Common myeloid progenitor, CD34-positive (primary cell): ENCODE measurements at regions not wholly inside any gene's neighbourhood (a gene's known extent, or its start where the extent isn't known, plus 50 kb on each side); places are given as distances from the start of the nearest gene placed in this dataset.
A peak's percentile ranks its signal among the peaks of the same experiment; 100 is the strongest.

Experiments
- CTCF ChIA-PET: fragments of 350-600 bp; sonication (Branson Sonifier 250); formaldehyde crosslinking; loops from one replicate; lab custom pipeline; 2021; ENCODE audit warnings: antibody characterized with exemption; lab: Charles Lee
- POLR2A ChIA-PET: fragments of 350-600 bp; sonication (Branson Sonifier 250); formaldehyde crosslinking; loops from one replicate; lab custom pipeline; 2021; ENCODE audit warnings: antibody characterized with exemption; lab: Charles Lee
- DNase-seq, 3 donors: peaks; one replicate each; pipeline versions ENCODE4 v3.0.0 to v3.0.0-alpha.2; 2013
- H3K27ac ChIP-seq, 2 experiments: 1 replicate in 1 of 2; 2 replicates in 1 of 2; pipeline ENCODE4 v1.7.0; 2013; ENCODE audit warnings: inconsistent platforms in 2 of 2, low read length in 2 of 2, mild to moderate bottlenecking in 2 of 2, low read depth in 1 of 2, moderate library complexity in 1 of 2; ENCODE audit not compliant: severe bottlenecking in 2 of 2, insufficient read depth in 1 of 2, poor library complexity in 1 of 2
- H3K27me3 ChIP-seq, 5 experiments: replicated peaks in 2 of 5; 1 replicate in 3 of 5; 2 replicates in 2 of 5; pipeline versions ENCODE4 v1.6.1 to v1.7.0; 2013; ENCODE audit warnings: low read length in 4 of 5, mild to moderate bottlenecking in 2 of 5, moderate library complexity in 2 of 5, inconsistent platforms in 1 of 5; ENCODE audit not compliant: insufficient read depth in 5 of 5, control insufficient read depth in 4 of 5
- H3K36me3 ChIP-seq, 4 experiments: 1 replicate in 2 of 4; 2 replicates in 2 of 4; pipeline versions ENCODE4 v1.6.1 to v1.7.0; 2013; ENCODE audit warnings: low read length in 3 of 4, control low read depth in 1 of 4, mild to moderate bottlenecking in 1 of 4; ENCODE audit not compliant: control insufficient read depth in 4 of 4, insufficient read depth in 4 of 4
- H3K4me1 ChIP-seq, 4 experiments: 1 replicate in 3 of 4; 2 replicates in 1 of 4; pipeline versions ENCODE4 v1.6.1 to v1.7.1; 2013; ENCODE audit warnings: low read length in 3 of 4, mild to moderate bottlenecking in 3 of 4, control low read depth in 1 of 4, inconsistent platforms in 1 of 4, moderate library complexity in 1 of 4; ENCODE audit not compliant: control insufficient read depth in 4 of 4, insufficient read depth in 4 of 4; ENCODE audit errors: control extremely low read depth in 1 of 4
- H3K4me3 ChIP-seq, 7 experiments: 1 replicate in 4 of 7; 2 replicates in 3 of 7; pipeline versions ENCODE4 v1.5.1 to v1.7.0; 2013; ENCODE audit warnings: mild to moderate bottlenecking in 7 of 7, low read length in 6 of 7, moderate library complexity in 6 of 7, inconsistent platforms in 2 of 7, low read depth in 2 of 7, control low read depth in 1 of 7; ENCODE audit not compliant: insufficient read depth in 4 of 7, control insufficient read depth in 1 of 7; ENCODE audit errors: extremely low read depth in 1 of 7
- H3K9me3 ChIP-seq, 5 experiments: 1 replicate in 4 of 5; 2 replicates in 1 of 5; pipeline versions ENCODE4 v1.6.1 to v1.7.1; 2013; ENCODE audit warnings: low read length in 4 of 5, mild to moderate bottlenecking in 2 of 5, inconsistent platforms in 1 of 5, low read depth in 1 of 5, moderate library complexity in 1 of 5; ENCODE audit not compliant: control insufficient read depth in 4 of 5, insufficient read depth in 2 of 5; ENCODE audit errors: control extremely low read depth in 1 of 5
- WGBS: methylation state at CpG from one replicate; pipeline ENCODE4 v1.1.5; 2013; ENCODE audit not compliant: insufficient coverage; 5-methylcytosine and 5-hydroxymethylcytosine counted together

DNA sequence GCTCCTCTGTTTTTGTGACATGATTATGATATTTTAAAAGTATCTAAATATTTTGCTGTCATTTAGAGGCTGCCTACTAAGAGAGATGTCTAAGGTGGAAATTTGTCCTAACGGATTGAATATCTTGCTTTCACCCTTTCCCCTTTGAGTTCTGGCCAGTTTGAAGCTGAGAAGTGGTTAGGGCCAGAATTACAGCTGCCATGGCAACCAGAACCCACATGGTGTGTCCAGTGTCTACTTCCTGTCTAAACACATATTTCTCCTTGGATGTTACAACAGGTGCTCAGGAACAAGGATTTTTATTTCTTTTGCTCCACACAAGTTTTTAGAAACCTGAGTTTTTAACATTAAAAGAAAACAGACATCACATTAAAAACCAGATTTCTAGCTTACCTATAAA, 335.1 kb upstream of the OR4E1 start:
- no peak overlapping the region for H3K4me3 ChIP-seq
- no peaks in the 10 kb centered on the region for H3K27me3 ChIP-seq
- no peak overlapping the region for H3K27ac ChIP-seq
- 100% methylated on average over 1 of the region's 1 CpG for WGBS
- CTCF ChIA-PET: interaction anchor here (0.8 to 2.2 kb wide), 4 partner anchors 12 to 114 kb away, joined by 3 to 9 read pairs (median 6); no protein-coding TSS in a partner anchor
- peaks cover 0 to 3% (median 0%) of the 10 kb centered on the region in 4 experiments for H3K4me1 ChIP-seq
- no peaks in the 10 kb centered on the region for H3K36me3 ChIP-seq
- peaks cover 0 to 5% (median 0%) of the 10 kb centered on the region in 5 experiments for H3K9me3 ChIP-seq
- POLR2A ChIA-PET: interaction anchor here (0.6 kb wide), 1 partner anchor 30 kb away, joined by 3 read pairs; no protein-coding TSS in a partner anchor
- no peak for DNase-seq

DNA sequence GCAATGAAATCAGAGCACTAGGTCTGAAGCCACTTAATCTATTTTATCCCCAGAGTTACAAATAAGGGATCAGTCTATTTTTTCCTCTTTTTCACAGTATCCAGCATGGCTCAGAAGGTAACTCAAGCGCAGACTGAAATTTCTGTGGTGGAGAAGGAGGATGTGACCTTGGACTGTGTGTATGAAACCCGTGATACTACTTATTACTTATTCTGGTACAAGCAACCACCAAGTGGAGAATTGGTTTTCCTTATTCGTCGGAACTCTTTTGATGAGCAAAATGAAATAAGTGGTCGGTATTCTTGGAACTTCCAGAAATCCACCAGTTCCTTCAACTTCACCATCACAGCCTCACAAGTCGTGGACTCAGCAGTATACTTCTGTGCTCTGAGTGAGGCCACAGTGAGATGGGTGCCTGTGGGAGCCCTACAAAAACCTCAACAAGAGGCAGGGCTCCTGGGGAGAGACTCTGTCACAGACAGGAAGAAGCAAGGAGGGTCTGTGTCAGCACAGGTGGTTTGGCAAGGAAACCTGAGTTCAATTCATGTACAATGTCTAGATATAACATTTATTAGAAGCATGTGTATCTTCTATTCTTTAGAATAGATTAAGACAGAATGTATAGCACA, 334.3 kb upstream of the OR4E1 start:
- Histone ChIP-seq H3K27me3 (no peaks in the 10 kb centered on the region), H3K4me1 (peaks cover 0 to 3% (median 0%) of the 10 kb centered on the region in 4 experiments), H3K9me3 (peaks cover 0 to 5% (median 0%) of the 10 kb centered on the region in 5 experiments), H3K27ac (no peak overlapping the region), H3K4me3 (no peak overlapping the region), H3K36me3 (no peaks in the 10 kb centered on the region)
- ChIA-PET CTCF (interaction anchor here (1.0 kb wide), 3 partner anchors 13 to 94 kb away, joined by 3 read pairs; no protein-coding TSS in a partner anchor), POLR2A (no interaction called here)
- WGBS: 100% methylated on average over 4 of the region's 6 CpGs
- DNase-seq: no peak

DNA sequence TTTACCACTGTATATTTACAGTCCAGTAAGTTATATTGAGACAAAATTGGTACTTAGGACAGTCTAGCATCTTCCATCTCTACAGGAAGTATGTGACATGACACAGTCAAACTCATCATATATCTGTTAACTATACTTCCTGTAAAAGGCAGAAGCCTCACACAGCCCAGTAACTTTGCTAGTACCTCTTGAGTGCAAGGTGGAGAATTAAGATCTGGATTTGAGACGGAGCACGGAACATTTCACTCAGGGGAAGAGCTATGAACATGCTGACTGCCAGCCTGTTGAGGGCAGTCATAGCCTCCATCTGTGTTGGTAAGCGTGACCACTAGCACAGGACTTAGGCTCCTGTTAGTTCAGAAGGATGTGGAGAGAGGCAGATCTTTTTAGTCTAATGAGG, 333.7 kb upstream of the OR4E1 start:
- no peak for DNase-seq
- H3K4me1 ChIP-seq: peaks cover 0 to 3% (median 1%) of the 10 kb centered on the region in 4 experiments
- WGBS: 100% methylated on average over 3 of the region's 3 CpGs
- H3K36me3 ChIP-seq: no peaks in the 10 kb centered on the region
- H3K27ac ChIP-seq: no peak overlapping the region
- H3K9me3 ChIP-seq: peaks cover 0 to 5% (median 0%) of the 10 kb centered on the region in 5 experiments
- no peak overlapping the region for H3K4me3 ChIP-seq
- ChIA-PET POLR2A (interaction anchor here (0.6 kb wide), 1 partner anchor 7 kb away, joined by 4 read pairs; no protein-coding TSS in a partner anchor), CTCF (interaction anchor here (1.0 kb wide), 2 partner anchors 77 to 94 kb away, joined by 3 read pairs; no protein-coding TSS in a partner anchor)
- H3K27me3 ChIP-seq: no peaks in the 10 kb centered on the region

DNA sequence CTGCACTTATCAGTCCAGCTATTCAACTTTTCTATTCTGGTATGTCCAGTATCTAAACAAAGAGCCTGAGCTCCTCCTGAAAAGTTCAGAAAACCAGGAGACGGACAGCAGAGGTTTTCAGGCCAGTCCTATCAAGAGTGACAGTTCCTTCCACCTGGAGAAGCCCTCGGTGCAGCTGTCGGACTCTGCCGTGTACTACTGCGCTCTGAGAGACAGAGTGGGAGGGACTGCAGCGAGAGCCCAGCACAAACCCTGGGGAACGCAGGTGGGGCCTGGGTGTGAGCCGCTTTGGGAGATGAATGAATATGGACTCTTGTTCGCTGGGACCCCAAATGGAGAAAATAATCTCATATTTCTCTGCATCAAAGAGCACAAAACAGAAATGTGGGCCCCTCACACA, 329.8 kb upstream of the OR4E1 start:
- POLR2A ChIA-PET: no interaction called here

DNA sequence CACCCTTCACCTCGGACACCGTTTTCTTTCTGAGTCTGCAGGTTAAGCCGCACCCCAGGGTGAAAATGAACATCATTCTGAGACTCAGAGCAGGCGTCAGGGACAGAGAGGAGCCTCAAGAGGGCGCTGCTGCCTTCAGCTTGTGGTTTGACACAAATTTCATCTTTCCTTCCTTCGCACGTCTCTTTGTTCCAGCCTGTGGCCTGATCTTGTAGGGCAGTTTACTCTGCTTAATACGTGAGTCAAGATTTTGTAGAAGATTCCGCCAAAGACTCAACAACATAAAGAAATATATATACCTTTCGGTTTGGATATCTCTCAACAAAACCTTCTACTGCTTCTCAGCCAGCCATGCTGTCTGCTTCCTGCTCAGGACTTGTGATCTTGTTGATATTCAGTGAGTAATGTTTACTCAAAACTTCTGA, 329.3 kb upstream of the OR4E1 start:
- no peak overlapping the region for H3K27ac ChIP-seq
- peak; percentile 13 to 56 (median 54) for DNase-seq
- CTCF ChIA-PET: interaction anchor here (0.8 to 3.2 kb wide), 17 partner anchors 10 to 163 kb away, joined by 3 to 13 read pairs (median 4); no protein-coding TSS in a partner anchor
- H3K36me3 ChIP-seq: no peaks in the 10 kb centered on the region
- peaks cover 0 to 5% (median 0%) of the 10 kb centered on the region in 5 experiments for H3K9me3 ChIP-seq
- no peaks in the 10 kb centered on the region for H3K27me3 ChIP-seq
- peaks cover 0 to 5% (median 2%) of the 10 kb centered on the region in 4 experiments for H3K4me1 ChIP-seq
- POLR2A ChIA-PET: no interaction called here
- H3K4me3 ChIP-seq: no peak overlapping the region
- 61% methylated on average over 8 of the region's 10 CpGs for WGBS

More for the DNA sequence above, 329.8 kb upstream of the OR4E1 start:
- WGBS: 98% methylated on average over 7 of the region's 9 CpGs
- no peak overlapping the region for H3K4me3 ChIP-seq
- peaks cover 0 to 5% (median 0%) of the 10 kb centered on the region in 5 experiments for H3K9me3 ChIP-seq
- H3K4me1 ChIP-seq: peaks cover 0 to 3% (median 0%) of the 10 kb centered on the region in 4 experiments
- H3K36me3 ChIP-seq: no peaks in the 10 kb centered on the region
- H3K27me3 ChIP-seq: no peaks in the 10 kb centered on the region
- H3K27ac ChIP-seq: no peak overlapping the region
- CTCF ChIA-PET: interaction anchor here (0.8 to 3.2 kb wide), 17 partner anchors 11 to 163 kb away, joined by 3 to 13 read pairs (median 3); no protein-coding TSS in a partner anchor
- DNase-seq: no peak

DNA sequence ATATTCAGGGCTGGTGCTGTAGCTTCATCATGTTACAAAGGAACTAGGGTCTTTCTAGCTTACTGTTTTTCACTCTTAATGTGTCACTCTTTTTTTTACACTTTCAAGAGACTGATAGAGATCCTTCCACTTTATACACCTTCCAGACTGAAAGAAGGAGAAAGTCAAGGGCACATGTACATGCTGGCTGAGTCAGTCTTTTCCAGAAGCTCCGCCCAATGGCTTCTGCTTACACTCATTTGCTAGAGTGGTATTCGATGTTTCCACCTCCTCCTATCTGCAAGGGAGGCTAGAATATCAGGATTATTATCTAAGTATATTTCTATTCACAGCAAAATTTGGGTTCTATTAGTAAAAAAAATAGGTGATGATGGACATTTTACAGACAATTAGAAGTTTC, 325.8 kb upstream of the OR4E1 start:
- ChIA-PET CTCF (interaction anchor here (1.0 to 4.4 kb wide), 10 partner anchors 10 to 103 kb away, joined by 3 to 24 read pairs (median 4); no protein-coding TSS in a partner anchor), POLR2A (interaction anchor here (0.5 kb wide), 1 partner anchor 1248 kb away, joined by 3 read pairs; no protein-coding TSS in a partner anchor)
- Histone ChIP-seq H3K36me3 (no peaks in the 10 kb centered on the region), H3K4me1 (peaks cover 0 to 9% (median 4%) of the 10 kb centered on the region in 4 experiments), H3K4me3 (no peak overlapping the region), H3K27me3 (no peaks in the 10 kb centered on the region), H3K27ac (no peak overlapping the region), H3K9me3 (no peaks in the 10 kb centered on the region)
- no CpG with 5 or more reads among the region's 2 CpGs for WGBS
- no peak for DNase-seq

DNA sequence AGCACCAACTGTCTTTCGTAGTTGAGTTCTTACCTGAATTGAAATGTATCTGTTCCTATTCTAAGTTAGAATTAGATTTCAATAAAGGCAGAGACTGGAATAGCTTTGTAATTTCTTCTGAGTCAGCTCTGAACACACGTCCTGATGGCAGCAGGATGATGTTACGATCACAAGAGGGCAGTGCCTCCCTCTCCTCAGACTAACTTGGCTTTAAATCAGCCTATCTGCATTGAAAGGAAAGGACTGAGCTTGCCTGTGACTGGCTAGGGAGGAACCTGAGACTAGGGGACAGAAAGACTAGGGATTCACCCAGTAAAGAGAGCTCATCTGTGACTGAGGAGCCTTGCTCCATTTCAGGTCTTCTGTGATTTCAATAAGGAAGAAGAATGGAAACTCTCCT, 323.7 kb upstream of the OR4E1 start:
- ChIA-PET POLR2A (no interaction called here), CTCF (interaction anchor here (0.6 to 11.1 kb wide), 19 partner anchors 9 to 137 kb away, joined by 3 to 108 read pairs (median 4); no protein-coding TSS in a partner anchor)
- H3K9me3 ChIP-seq: no peaks in the 10 kb centered on the region
- no peak overlapping the region for H3K27ac ChIP-seq
- no peaks in the 10 kb centered on the region for H3K27me3 ChIP-seq
- no peaks in the 10 kb centered on the region for H3K36me3 ChIP-seq
- H3K4me1 ChIP-seq: peaks cover 0 to 7% (median 3%) of the 10 kb centered on the region in 4 experiments
- H3K4me3 ChIP-seq: no peak overlapping the region
- peak; percentile 46 to 73 (median 69) for DNase-seq
- WGBS: 42% methylated on average over 3 of the region's 3 CpGs
